ENCODE measurements at regions not wholly inside any gene's neighbourhood (a gene's known extent, or its start where the extent isn't known, plus 50 kb on each side); places are given as distances from the start of the nearest gene placed in this dataset.
A peak's percentile ranks its signal among the peaks of the same experiment; 100 is the strongest.

- Histone ChIP-seq H3K4me3 (ENCODE audit: low read length) (no peak overlapping the region), H3K27me3 (ENCODE audit: control insufficient read depth, insufficient read depth, low read length) (no peaks in the 10 kb centered on the region), H3K4me1 (ENCODE audit: control insufficient read depth, insufficient read depth, low read length) (no peaks in the 10 kb centered on the region), H3K9me3 (ENCODE audit: control insufficient read depth, insufficient read depth, low read length) (peaks cover 2% of the 10 kb centered on the region), H3K27ac (ENCODE audit: low read length) (no peak overlapping the region), H3K36me3 (ENCODE audit: control insufficient read depth, insufficient read depth, low read length) (no peaks in the 10 kb centered on the region)
- no peak overlapping the region for H3K4me3 Mint-ChIP-seq
- no peak overlapping the region for H3K27ac Mint-ChIP-seq
- H3K9me3 Mint-ChIP-seq = peaks cover 0 to 5% of the 10 kb centered on the region in 2 donors
- H3K27me3 Mint-ChIP-seq (ENCODE audit: low read depth in 2 of 2) = no peaks in the 10 kb centered on the region
- H3K4me1 Mint-ChIP-seq = no peaks in the 10 kb centered on the region
- DNase-seq (no peak), ATAC-seq (no peak)
- intact Hi-C loops (cut with micrococcal nuclease) = no loop called here
- no peak for TF ChIP-seq CTCF (IDR thresholded peaks at IDR 0.05)
- no CpG with 5 or more reads among the region's 1 CpG for WGBS (ENCODE audit: insufficient coverage)
- H3K36me3 Mint-ChIP-seq = no peaks in the 10 kb centered on the region
Measured at GRCh38 chrX:114332766-114333165, 251.1 kb upstream of the HTR2C start.

DNA sequence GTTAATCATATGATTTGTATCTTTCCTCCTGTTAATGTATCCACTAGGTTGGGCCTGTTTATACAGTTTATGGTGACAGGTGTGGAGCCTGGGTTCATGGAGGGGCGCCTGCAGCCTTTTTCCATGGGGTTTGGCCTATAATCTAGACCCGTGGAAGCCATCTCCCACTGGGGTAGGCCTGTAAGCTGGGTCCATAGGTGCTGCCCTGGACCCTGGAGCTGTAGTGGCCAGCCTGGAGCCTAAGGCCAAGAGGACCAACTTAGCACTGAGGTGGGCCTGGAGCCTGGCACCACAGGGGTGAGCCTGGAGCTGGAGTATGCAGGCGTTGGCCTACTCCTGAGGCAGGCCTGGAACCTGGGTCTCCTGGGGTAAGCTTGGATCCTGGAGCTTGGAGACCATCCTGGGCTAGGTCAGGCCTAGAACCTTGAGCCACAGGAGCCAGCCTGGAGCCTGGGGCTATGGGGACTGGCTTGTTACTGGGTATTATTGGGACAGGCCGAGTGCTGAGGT, 249.4 kb upstream of the HTR2C start:
- intact Hi-C loops (cut with micrococcal nuclease) = no loop called here
- H3K4me1 Mint-ChIP-seq = no peaks in the 10 kb centered on the region
- no peak for TF ChIP-seq CTCF (IDR thresholded peaks at IDR 0.05)
- Histone ChIP-seq H3K36me3 (ENCODE audit: control insufficient read depth, insufficient read depth, low read length) (no peaks in the 10 kb centered on the region), H3K4me1 (ENCODE audit: control insufficient read depth, insufficient read depth, low read length) (no peaks in the 10 kb centered on the region), H3K9me3 (ENCODE audit: control insufficient read depth, insufficient read depth, low read length) (peaks cover 2% of the 10 kb centered on the region), H3K4me3 (ENCODE audit: low read length) (no peak overlapping the region), H3K27me3 (ENCODE audit: control insufficient read depth, insufficient read depth, low read length) (no peaks in the 10 kb centered on the region), H3K27ac (ENCODE audit: low read length) (no peak overlapping the region)
- whole genome bisulfite sequencing (ENCODE audit: insufficient coverage) = 67% methylated on average over 3 of the region's 4 CpGs
- H3K4me3 Mint-ChIP-seq = no peak overlapping the region
- H3K36me3 Mint-ChIP-seq = no peaks in the 10 kb centered on the region
- peaks cover 0 to 5% of the 10 kb centered on the region in 2 donors for H3K9me3 Mint-ChIP-seq
- no peak for DNase-seq
- ATAC-seq = no peak
- no peaks in the 10 kb centered on the region for H3K27me3 Mint-ChIP-seq (ENCODE audit: low read depth in 2 of 2)
- no peak overlapping the region for H3K27ac Mint-ChIP-seq

GRCh38 chrX:114338870-114339269, 245.0 kb upstream of the HTR2C start:
- TF ChIP-seq CTCF (IDR thresholded peaks at IDR 0.05) = no peak
- Histone ChIP-seq H3K36me3 (ENCODE audit: control insufficient read depth, insufficient read depth, low read length) (no peaks in the 10 kb centered on the region), H3K27me3 (ENCODE audit: control insufficient read depth, insufficient read depth, low read length) (no peaks in the 10 kb centered on the region), H3K9me3 (ENCODE audit: control insufficient read depth, insufficient read depth, low read length) (peaks cover 2% of the 10 kb centered on the region), H3K4me3 (ENCODE audit: low read length) (no peak overlapping the region), H3K27ac (ENCODE audit: low read length) (no peak overlapping the region), H3K4me1 (ENCODE audit: control insufficient read depth, insufficient read depth, low read length) (no peaks in the 10 kb centered on the region)
- 80% methylated on average over 1 of the region's 2 CpGs for WGBS (ENCODE audit: insufficient coverage)
- Mint-ChIP-seq H3K4me1 (no peaks in the 10 kb centered on the region), H3K4me3 (no peak overlapping the region), H3K27ac (no peak overlapping the region), H3K36me3 (no peaks in the 10 kb centered on the region), H3K9me3 (peaks cover 0 to 5% of the 10 kb centered on the region in 2 donors), H3K27me3 (ENCODE audit: low read depth in 2 of 2) (no peaks in the 10 kb centered on the region)
- ATAC-seq (no peak), DNase-seq (no peak)
- intact Hi-C loops (cut with micrococcal nuclease) = no loop called here

- Histone ChIP-seq H3K27ac (ENCODE audit: low read length) (no peak overlapping the region), H3K4me1 (ENCODE audit: control insufficient read depth, insufficient read depth, low read length) (no peaks in the 10 kb centered on the region), H3K9me3 (ENCODE audit: control insufficient read depth, insufficient read depth, low read length) (no peaks in the 10 kb centered on the region), H3K36me3 (ENCODE audit: control insufficient read depth, insufficient read depth, low read length) (no peaks in the 10 kb centered on the region), H3K27me3 (ENCODE audit: control insufficient read depth, insufficient read depth, low read length) (no peaks in the 10 kb centered on the region), H3K4me3 (ENCODE audit: low read length) (no peak overlapping the region)
- Mint-ChIP-seq H3K36me3 (no peaks in the 10 kb centered on the region), H3K27ac (no peak overlapping the region), H3K4me3 (no peak overlapping the region), H3K4me1 (no peaks in the 10 kb centered on the region), H3K9me3 (no peaks in the 10 kb centered on the region), H3K27me3 (ENCODE audit: low read depth in 2 of 2) (no peaks in the 10 kb centered on the region)
- intact Hi-C loops (cut with micrococcal nuclease) = no loop called here
- ATAC-seq (peak in 1 of 3 donors; percentile 48), DNase-seq (no peak)
- WGBS (ENCODE audit: insufficient coverage) = no CpG with 5 or more reads among the region's 3 CpGs
- TF ChIP-seq CTCF (IDR thresholded peaks at IDR 0.05) = no peak
Measured at GRCh38 chrX:114344756-114345349, 239.0 kb upstream of the HTR2C start.

Data from natural killer cell (primary cell).